Retina (tissue), 1 donor: ENCODE measurements at regions not wholly inside any gene's neighbourhood (a gene's known extent, or its start where the extent isn't known, plus 50 kb on each side); places are given as distances from the start of the nearest gene placed in this dataset.
A peak's percentile ranks its signal among the peaks of the same experiment; 100 is the strongest.
"Not testable (repeated sequence)": the region's sequence is repeated elsewhere in the genome, so short reads cannot be mapped to it uniquely, and the experiment has no call there.

ENCODE experiments used
- DNase-seq: peaks from one replicate; pipeline ENCODE4 v3.0.0-alpha.2; 2016

DNA sequence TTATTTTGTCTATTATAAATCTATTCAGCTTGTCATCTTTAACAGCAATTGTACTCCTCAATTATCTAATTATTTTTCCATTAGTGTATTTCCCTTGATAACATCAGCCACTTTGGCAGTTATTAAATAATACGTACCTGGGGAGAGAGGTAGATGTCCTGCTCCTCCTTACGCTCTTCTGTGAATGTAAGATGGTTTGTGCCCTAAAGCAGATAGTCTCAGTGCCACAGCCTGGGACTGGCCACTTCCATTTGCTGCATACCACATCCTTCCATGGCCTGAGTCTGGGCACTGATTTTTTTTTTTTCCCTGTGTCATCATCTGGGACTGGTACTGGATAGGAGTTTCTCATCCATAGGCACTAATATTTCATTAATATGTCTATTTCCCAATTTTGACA, 632.4 kb upstream of the LRRTM4 start:
- DNase-seq: no peak

DNA sequence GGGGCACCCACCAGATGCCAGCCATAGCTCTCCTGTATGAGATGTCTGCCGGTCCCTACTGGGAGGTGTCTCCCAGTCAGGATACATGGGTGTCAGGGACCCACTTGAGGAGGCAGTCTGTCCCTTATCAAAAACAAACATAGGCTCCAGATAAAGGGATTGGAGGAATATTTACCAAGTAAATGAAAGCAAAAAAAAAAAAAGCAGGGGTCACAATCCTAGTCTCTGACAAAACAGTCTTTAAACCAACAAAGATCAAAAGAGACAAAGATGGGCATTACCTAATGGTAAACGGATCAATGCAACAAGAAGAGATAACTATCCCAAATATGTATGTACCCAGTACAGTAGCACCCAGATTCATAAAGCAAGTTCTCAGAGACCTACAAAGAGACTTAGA, 640.0 kb upstream of the LRRTM4 start:
- DNase-seq: no peak

DNA sequence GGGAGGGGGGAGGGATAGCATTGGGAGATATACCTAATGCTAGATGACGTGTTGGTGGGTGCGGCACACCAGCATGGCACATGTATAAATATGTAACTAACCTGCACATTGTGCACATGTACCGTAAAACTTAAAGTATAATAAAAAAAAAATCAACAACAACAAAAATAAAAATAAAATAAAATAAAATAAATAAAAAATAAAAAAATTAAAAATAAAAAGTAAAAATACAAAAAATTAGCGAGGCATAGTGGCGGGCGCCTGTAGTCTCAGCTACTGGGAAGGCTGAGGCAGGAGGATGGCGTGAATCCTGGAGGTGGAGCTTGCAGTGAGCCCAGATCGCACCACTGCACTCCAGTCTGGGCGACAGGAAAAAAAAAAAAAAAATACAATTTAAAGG, 650.0 kb upstream of the LRRTM4 start:
- not testable (repeated sequence) for DNase-seq

DNA sequence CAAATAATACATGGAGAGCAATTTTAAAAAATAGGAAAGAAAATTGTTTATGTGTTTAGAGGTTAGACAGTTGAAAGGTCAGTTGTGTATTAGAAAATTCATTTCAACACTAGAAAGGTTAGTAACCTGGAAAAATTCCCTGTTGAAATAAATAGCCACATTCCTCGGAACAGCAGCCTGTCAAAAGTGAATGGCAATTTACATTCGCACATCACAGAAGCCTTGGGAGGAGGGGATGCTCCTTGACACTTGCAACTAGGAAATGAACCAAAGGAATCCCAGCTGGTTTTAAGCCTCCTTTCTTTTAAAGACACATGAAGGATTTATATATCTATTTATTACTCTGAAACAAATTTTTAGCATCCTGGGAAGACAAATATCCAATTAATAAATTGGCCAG, 653.5 kb upstream of the LRRTM4 start:
- peak; percentile 9 for DNase-seq

DNA sequence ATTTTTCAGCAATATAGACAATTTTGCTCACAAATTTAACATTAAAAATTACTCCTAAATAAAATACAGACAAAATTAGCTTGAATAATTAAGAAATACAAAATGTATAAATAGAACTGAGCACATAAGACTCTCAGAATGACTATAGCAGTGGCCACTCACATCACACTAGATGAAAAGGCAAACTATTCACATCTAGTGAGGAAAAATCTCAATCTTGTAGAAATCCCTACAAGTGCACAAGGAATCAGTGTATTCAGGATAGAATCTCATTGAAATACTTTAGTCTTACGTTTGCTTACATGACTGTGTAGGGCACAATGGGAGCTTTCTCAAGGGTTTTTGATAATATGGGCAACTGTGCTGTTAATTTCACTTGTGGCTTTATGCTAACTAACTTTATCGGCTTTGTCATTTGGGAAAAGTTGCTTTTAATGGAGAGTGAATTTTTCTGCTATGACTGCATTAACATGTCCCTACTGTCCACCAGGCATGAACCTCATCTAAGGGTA, 678.9 kb upstream of the LRRTM4 start:
- no peak for DNase-seq

DNA sequence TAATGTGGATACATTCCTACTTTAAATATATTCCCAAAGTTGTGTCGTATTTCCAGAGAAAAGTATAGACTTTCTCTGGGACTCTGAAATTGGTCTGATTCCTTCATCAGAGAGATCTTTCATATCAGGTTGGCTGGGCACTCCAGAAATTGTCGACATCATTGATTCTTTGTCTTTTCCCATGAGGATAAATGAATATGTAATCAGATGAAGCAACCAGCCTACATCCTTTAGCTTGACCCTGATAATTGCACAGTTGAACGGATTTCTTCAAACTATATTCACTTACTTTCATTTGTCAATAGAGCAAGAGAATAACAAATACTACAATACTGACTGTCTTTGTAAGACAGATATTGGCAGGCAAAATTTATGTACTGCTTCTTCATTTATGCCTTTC, 680.2 kb upstream of the LRRTM4 start:
- DNase-seq: no peak

DNA sequence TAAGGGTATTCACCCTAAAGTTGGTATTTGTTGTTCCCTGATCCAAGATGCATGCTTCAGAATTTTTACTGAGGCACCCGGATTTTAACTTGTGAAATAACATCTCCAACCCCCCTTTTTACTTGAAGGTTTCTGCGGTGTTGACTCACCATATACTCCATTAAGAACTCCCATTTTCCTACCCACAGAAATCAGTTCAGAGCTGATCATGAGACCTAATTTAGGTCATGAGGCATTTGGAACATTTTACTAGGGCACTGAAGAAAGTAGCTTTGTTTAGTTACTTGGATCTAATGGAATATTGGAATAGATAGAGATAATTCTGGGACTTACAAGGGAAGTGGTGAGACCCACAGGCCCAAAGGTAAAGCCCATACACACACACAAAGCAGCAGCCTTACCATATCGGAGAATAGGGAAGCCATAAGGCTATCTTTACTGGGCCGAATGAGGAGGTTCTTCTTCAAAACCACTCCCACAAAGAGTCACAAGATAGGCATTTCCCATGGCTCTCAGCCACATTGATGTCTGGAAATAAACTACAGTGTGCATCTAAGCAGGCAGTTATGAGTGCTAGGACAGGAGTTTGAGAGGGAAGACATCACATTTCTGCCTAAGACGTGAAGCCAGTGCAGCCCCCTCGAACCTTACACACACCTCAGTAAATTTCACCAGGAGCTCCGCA, 681.0 kb upstream of the LRRTM4 start:
- DNase-seq: no peak

DNA sequence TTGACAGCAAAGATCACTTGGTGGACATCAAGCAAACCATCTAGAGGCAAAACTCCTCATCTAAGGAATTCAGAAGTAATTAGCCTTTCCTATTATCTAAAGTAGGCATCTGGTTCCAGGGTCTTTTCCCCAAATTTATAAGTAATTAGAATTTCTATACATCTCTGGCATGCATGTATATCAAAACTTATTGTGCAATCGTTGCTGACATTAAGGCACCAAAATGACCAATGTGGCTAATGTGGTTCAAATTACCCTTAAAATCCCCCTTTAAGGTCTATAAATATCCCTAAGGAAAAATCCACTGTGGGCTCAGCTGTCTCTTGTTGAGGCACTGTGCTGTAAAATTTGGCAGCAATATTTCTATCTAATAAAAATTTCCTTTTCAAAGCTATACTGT, 695.9 kb upstream of the LRRTM4 start:
- no peak for DNase-seq

DNA sequence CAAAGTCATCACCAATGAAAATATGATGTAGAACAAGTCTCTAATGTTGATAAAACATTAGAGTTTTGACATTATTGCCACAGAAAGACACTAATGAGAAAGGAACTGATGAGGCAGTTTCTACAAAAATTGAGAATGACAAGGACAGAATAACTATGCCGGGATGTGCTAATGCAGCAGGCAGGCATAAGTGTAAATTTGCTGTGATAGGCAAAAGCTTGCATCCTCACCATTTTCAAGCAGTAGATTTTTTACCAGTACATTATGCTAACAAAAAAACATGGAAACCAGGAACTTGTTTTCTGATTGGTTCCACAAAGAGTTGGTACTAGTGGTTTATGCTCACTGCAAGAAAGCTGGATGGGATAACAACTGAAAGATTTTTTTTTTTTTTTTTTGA, 715.5 kb upstream of the LRRTM4 start:
- no peak for DNase-seq

DNA sequence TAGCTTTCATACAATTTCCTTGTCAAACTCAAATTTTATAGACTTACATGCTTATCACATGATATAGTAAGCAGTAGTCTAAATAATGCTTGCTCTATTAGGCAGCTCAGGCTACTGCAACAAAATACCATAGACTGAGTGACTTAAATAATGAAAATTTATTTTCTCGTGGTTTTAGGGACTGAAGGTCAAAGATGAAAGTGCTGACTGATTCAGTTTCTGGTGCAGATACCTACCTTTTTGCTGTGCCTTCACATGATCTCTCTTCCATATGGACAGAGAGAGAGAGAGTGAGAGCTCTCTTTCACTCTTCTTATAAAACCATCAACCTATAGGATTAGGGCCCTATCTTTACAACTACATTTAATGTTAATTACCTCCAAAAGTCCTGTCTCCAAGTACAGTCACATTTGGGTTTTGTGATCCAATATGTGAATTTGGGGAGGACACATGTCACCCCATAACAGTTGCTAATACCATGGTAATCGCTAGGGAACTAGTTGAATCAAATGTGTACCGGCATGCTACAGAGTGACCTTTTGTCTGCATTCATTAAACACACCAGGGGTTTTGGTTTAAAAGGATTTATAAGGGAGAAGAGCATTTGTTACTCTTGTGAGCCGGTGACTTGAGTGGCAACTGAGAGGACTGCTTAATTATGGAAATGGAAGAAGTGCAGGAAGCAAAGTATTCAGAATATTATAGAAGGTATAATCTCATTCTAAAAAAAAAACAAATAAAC, 723.4 kb upstream of the LRRTM4 start:
- no peak for DNase-seq

DNA sequence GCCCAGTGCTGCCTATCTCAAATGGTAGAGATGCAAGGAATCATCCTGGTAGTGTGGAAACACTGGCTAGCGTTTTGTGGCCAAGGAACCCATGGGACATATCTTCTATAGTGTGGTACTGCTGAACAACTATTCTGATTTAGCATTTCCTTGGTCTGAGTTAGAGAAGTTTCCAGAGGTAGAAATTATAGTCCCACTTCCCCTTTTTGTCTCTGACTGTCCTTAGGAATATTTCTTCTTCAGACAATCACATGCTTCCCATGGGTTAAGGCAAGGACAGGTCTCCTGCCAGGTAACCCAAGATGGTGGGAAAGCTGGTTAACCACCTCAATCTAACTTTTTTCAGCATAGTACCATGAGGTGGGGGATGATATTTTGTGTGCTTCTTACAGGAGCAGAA, 729.5 kb upstream of the LRRTM4 start:
- no peak for DNase-seq

DNA sequence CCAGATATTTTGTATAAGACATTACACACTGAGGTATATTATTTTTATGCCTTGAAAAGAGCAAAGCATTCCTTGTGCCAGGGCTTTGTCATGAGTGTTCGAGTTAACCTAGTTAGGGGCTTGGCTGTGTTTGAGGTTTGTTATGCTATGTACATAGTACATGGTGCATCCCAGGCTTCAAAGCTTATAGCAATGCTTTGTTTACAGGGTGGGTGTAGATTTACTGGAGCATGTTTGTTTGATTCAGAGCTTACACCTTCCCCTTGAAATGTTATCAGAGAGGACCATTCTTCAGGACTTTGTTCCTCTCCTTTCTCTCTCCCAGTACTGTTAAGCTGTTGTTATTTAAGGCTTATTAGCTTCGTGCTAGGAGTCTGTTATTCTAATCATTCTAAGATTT, 738.7 kb upstream of the LRRTM4 start:
- no peak for DNase-seq

DNA sequence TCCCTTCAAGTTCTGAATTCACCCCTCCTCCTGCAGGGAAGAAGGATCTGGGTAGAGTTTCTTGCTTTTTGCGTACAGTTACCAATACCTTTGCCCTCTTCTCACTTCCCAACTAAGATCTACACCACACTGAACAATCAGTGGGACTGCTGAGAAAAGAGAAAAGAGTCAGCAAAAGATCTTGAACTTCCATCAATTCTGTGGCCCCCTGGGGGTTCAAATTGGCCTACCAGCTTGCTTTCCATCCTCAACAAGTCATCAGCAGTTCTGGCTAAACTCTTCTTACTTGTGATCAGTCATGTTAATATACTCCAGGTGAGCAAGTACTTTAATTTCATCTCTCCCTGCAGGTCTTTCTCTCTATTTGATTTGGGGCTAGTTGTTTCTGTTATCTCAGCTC, 739.3 kb upstream of the LRRTM4 start:
- DNase-seq: no peak

DNA sequence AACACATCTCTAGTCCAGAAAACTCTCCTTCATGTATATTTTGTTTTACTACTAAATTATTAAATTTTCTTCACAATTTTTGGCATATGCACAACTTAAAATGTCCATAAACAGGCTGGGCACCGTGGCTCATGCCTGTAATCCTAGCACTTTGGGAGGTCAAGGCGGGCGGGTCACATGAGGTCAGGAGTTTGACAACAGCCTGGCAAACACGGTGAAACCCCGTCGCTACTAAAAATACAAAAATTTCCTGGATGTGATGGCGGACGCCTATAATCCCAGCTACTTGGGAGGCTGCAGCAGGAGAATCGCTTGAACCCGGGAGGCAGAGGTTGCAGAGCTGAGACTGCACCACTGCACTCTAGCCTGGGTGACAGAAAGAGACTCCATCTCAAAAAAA, 739.9 kb upstream of the LRRTM4 start:
- DNase-seq: not testable (repeated sequence)

DNA sequence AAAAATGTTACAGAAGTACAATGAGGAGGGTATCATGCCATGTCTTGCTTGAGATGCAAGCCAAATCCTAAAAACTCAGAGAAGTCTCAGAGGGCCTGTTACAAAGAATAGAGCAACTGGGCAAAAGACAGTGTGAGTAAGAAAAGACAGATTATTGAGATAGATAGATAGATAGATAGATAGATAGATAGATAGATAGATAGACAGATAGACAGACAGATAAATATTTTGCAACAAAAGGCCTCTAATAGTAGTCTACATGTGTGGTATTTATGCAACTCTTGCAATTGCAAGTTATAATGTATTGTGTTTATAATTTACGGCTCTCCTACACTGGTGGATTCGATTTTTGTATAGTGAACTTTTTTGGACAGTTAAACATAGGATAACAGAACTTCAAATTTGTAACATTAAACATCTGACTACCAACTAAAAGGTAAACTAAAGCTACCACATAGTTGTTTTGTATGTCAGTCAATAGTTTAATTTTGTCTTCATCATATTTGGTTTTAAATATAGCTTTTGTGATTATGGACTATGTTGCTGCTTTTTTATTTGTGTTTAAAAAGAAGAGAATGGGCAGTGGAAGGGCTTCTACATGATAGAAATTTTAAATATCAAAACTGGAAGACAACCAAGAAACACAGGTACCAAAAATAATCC, 740.7 kb upstream of the LRRTM4 start:
- no peak for DNase-seq

DNA sequence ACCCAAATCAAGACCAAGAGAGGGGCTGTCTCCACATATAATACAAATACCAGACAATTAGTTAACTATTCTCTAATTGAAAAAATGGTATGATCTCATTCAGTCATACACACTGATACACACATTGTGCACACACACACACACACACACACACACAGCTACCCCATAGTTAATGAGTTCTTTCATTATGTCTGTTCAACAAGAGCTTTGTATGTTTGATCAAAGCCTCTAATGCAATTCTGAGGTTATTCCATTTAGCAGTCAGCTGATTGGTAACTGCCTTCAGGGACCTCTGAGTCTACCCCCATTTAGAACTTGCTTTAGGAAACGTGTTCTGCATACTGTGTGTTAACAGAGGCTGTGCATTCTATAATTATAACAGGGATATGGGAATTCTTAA, 741.4 kb upstream of the LRRTM4 start:
- DNase-seq: peak; percentile 27

DNA sequence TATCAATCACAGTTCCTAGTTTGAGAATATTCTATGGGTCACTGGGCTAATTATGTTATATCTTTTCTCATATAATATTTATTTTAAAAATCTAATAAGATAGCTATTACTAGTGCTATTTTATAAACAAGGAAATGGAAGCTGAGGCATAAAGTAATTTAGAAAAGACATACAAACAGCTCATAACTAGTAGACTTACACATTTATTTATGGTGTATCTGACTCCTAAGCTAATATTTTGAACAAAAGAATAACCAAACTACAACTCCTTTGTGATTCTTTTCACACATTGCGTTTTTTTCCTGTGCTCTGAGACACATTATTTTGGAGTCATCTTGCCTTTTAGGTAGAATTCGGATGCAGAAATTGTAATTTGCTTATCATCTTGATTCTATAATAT, 742.0 kb upstream of the LRRTM4 start:
- DNase-seq: no peak

DNA sequence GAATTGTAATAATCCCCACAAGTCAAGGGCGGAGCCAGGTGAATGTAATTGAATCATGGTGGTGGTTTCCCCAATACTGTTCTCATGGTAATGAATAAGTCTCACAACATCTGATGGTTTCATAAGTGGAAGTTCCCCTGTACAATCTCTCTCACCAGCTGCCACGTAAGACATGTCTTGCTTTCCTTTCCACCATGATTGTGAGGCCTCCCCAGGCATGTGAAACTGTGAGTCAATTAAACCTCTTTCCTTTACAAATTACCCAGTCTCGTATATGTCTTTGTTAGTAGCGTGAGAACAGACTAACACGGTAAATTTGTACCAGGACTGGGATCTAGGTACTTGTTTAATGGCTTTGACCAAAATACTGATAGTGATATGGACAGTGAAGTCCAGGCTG, 744.3 kb upstream of the REG3G start:
- no peak for DNase-seq

DNA sequence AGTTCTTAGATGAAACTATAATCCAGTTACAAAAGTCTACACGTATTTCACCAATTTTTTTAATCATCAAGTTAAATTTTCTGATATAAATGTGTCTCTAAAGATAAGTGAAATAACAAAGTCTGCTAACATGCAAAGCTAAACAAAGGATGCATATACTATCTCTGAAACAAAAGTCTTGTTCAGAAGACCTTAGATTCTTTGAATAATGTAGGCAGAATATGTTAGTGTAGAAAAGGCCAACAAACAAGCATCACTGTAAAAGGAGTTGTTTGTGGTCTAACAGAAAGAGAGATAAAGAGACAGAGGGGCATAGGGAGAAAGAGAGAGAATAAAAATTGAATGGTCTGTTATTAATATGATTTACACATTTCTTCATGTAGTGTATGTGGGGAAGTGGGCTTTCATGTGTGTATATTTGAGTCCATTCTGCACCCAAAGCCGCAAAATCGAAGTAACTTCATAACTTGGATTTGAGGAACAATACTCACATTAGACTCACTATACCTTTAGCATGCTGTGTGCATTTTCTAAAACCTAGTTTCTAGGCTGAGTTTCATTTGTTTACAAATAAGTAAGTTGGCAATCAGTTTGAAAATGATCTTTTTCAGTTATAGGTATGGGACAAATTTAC, 734.8 kb upstream of the REG3G start:
- no peak for DNase-seq

DNA sequence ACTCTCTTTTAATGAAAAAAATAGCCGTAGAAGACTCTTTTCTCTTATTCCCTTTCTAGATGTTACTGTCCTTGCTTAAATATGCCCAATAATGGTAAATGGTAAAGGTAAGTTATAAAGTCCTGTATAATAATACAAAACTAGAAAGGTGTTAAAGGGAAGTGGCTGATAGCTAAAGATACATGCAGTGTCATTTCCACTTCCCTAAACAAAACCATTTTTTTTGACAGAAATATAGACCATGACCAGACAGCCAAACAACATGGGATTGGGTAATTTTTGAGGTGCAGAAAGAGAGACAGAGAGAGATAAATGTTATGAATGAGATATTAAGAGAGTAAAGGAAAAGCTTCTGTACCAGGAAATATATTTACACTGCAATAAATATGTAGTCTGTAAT, 731.7 kb upstream of the REG3G start:
- no peak for DNase-seq

DNA sequence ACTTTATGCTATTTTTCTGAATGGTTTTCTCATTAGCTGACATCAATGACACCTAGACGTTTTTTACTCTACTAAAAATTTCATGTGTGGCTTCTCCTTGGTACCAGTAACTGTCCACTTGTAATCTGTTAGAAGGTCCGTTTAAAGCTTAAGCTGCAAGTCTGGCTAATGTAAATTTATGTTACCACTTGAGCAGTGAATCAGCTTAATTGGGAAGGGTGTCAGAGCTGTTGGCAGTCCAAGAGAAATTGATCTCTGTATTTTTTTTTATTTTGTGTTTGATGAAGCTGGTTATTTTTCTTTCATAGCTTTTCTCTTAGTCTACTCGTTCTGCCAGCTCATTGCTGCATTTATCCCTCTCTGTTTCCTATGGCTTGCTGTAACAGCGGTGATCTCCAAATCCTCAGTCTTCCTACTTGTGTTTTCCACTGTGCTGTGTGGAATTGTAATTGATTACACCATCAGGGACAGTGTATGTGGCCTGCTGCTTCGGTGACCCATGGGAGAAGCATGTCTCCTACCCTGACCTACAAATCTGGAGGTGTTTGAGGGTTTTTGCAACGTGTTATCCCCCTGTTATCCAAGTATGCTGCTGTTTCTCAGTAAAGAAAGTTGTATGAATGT, 724.2 kb upstream of the REG3G start:
- no peak for DNase-seq

DNA sequence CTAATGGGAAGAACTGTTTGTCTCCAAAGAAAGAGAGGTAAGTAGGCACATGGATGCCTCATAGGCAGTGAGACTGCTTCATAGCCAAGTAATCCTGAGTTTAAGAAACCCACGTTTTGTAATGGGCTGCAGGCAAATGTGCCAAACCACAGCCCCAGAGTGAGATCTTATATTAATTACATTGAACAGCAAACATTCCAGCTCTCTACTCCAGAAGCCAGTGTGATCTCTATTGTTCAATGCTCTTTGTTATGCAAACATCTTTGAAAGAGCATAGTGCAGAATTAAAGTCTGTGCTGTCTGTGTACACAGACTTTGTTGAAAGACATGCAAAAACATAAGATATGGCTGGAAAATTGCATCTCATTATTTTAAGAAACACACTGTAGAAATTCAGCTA, 720.8 kb upstream of the REG3G start:
- DNase-seq: peak; percentile 16

DNA sequence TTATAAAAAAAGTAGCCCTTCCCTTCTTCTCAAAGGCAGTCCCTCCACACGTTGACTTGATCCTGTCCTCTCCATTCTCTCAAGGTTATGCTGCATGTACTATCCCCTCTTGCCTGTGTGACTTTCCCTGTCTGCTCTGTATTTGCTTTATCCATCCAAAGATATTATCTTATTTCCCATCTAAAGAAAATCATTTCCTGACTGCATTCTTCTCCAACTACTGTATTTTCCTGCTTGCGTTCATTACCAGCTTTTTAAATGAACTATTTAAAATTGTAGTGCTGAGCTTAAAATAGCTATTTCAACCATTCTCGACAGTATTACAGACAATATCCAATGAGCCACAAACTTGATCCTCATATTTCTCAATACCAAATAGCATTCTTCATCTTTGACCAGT, 716.0 kb upstream of the REG3G start:
- DNase-seq: no peak
